ENCODE measurements at regions not wholly inside any gene's neighbourhood (a gene's known extent, or its start where the extent isn't known, plus 50 kb on each side); places are given as distances from the start of the nearest gene placed in this dataset.

GRCh38 chr17:77579131-77579530 is 379.4 kb upstream of the TNRC6C start:
- DNase-seq (ENCODE audit: low read depth) = no peak
- no peak overlapping the region for H3K4me3 ChIP-seq (ENCODE audit: low read length)
- TF ChIP-seq CTCF (conservative IDR thresholded peaks at IDR 0.05; ENCODE audit: low read depth, low read length) = no peak

- DNase-seq (ENCODE audit: low read depth) = no peak
- TF ChIP-seq CTCF (conservative IDR thresholded peaks at IDR 0.05; ENCODE audit: low read depth, low read length) = no peak
- no peak overlapping the region for H3K4me3 ChIP-seq (ENCODE audit: low read length)
Measured at GRCh38 chr17:77579682-77580081, 378.8 kb upstream of the TNRC6C start.

GRCh38 chr17:77580531-77581270 is 377.8 kb upstream of the TNRC6C start:
- no peak for DNase-seq (ENCODE audit: low read depth)
- no peak overlapping the region for H3K4me3 ChIP-seq (ENCODE audit: low read length)
- no peak for TF ChIP-seq CTCF (conservative IDR thresholded peaks at IDR 0.05; ENCODE audit: low read depth, low read length)

GRCh38 chr17:77581480-77581879 is 377.0 kb upstream of the TNRC6C start:
- DNase-seq (ENCODE audit: low read depth) = peak; percentile 33
- H3K4me3 ChIP-seq (ENCODE audit: low read length) = no peak overlapping the region
- no peak for TF ChIP-seq CTCF (conservative IDR thresholded peaks at IDR 0.05; ENCODE audit: low read depth, low read length)

GRCh38 chr17:77585142-77585860 is 373.2 kb upstream of the TNRC6C start:
- no peak overlapping the region for H3K4me3 ChIP-seq (ENCODE audit: low read length)
- TF ChIP-seq CTCF (conservative IDR thresholded peaks at IDR 0.05; ENCODE audit: low read depth, low read length) = no peak
- DNase-seq (ENCODE audit: low read depth) = no peak

GRCh38 chr17:77590951-77591735 is 367.4 kb upstream of the TNRC6C start:
- H3K4me3 ChIP-seq (ENCODE audit: low read length) = no peak overlapping the region
- no peak for DNase-seq (ENCODE audit: low read depth)
- TF ChIP-seq CTCF (conservative IDR thresholded peaks at IDR 0.05; ENCODE audit: low read depth, low read length) = no peak
